Astrocyte of the hippocampus (primary cell): ENCODE measurements at regions not wholly inside any gene's neighbourhood (a gene's known extent, or its start where the extent isn't known, plus 50 kb on each side); places are given as distances from the start of the nearest gene placed in this dataset.

ENCODE experiments used
- DNase-seq: peaks from one replicate; pipeline ENCODE4 v3.0.0; 2011; ENCODE audit warnings: low read depth, low spot score

DNA sequence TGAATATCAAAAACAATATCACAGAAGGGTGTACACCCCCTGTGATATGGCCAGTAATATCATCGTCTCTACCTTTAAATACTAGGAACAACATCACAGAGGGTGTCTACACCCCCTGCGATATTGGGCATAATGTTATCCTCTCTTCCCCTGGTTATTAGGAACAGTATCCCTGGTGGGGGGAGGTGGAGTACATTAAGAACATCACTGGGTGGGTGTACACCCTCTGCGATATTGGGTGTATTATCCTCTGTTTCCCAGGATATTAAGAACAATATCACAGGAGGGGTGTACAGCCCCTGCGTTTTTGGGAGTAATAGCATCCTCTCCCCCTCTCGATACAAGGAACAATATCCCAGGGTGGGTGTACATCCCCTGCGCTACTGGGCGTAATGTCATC is 1932.8 kb downstream of the SUCLG1 start:
- no peak for DNase-seq

- DNase-seq = no peak
Observed at GRCh38 chr2:82525744-82526143, 1933.3 kb downstream of the SUCLG1 start.

GRCh38 chr2:82524826-82525225 is 1934.3 kb downstream of the SUCLG1 start:
- no peak for DNase-seq

DNA sequence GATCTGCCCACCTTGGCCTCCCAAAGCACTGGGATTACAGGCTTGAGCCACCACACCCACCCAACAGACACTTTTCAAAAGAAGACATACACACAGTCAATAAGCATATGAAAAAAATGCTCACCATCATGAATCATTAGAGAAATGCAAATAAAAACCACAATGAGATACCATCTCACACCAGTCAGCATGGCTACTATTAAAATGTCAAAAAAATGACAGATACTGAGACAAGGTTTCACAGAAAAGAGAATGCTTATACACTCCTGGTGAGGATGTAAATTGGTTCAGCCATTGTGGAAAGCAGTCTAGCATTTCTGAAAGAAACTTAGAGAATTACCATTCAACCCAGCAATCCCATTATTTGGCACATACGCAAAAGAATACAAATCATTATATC is 1947.2 kb downstream of the SUCLG1 start:
- DNase-seq = no peak

DNA sequence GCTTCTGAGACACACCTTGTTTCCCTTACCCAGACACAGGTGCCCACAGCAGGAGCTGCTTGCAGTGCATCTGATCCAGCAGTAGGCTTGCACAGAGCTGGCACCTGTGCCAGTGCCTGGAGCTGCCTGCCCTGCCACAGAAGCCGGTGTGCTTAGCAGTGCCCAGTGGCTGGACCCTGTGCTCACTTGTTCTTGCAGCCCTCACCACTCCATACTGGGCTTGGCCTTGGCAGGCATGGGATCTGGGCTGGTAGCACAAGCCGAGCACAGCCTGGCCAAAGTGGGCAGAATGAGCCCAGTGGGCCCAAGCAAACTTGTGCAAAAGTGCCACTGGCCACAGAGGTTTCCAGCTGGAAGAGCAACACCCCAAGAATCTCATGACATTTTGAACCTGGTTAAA is 1950.4 kb downstream of the SUCLG1 start:
- no peak for DNase-seq

- DNase-seq = no peak
Observed at GRCh38 chr2:82507657-82508056, 1951.4 kb downstream of the SUCLG1 start.

- no peak for DNase-seq
Observed at GRCh38 chr2:82501217-82501616, 1957.9 kb downstream of the SUCLG1 start.

DNA sequence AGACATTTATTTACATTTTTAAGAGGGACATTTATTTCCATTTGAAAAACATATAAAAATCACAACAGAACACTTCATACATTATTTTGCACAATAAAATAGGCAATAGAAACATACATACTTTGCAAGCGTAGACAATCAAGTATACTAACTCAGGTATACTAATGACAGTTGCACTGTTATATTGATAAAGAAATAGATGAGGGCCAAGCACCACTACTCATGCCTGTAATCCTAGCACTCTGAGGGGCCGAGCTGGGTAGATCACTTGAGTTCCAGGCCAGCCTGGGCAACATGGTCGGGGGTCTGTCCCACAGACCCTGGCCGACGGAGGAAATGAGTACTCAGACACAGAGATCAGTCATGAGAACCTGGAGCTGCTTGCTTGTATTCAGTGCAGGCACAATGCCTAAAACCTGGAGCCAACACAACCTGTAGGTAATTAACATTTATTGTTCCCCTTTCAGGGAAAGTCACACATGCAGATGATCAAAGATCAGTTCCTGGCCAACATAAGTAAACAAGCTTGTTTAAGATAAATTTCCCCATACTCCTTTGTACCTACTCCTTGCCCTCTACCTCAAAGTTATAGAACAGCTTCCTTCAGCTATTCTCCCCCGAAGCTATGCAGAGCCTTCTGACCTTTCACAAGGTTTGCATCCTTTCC is 1960.2 kb downstream of the SUCLG1 start:
- DNase-seq = no peak

- no peak for DNase-seq
Observed at GRCh38 chr2:82494739-82495138, 1964.3 kb downstream of the SUCLG1 start.

GRCh38 chr2:82491591-82491990 is 1967.5 kb downstream of the SUCLG1 start:
- no peak for DNase-seq

DNA sequence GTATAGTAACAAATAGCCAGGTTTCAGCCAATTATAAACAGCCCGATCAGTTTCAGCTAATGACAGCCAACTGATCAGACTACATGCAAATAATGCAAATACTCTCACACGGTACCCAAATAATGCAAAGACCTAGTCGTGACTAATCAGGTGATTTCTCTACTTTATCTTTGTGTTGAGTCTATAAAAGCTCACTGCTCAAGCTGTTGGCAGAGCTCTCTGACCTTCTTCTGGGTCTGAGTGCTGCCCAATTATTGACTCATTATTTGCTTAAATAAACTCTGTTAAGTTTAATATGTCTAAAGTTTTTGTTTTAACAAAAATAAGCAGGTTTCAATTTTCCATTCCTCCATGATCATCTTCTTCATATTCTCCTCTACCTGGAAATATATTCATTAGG is 1971.7 kb downstream of the SUCLG1 start:
- DNase-seq = no peak

DNA sequence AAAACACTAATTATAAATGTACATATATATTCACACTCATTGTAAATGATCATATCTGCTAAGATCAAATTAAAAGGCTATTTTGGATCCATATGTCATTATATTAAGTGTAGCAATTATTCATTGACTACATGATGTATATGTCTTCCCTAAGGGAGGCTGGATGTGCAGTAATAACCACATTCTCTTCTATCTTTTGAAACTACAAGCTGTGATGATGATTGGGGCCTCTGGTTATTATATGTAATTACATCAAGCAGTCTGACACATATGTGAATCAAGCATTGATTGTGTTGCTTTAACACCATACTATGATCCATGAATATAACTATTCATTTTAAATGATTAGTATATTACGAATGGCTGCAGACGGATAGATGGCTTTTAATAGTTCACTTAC is 1973.4 kb downstream of the SUCLG1 start:
- DNase-seq = no peak

DNA sequence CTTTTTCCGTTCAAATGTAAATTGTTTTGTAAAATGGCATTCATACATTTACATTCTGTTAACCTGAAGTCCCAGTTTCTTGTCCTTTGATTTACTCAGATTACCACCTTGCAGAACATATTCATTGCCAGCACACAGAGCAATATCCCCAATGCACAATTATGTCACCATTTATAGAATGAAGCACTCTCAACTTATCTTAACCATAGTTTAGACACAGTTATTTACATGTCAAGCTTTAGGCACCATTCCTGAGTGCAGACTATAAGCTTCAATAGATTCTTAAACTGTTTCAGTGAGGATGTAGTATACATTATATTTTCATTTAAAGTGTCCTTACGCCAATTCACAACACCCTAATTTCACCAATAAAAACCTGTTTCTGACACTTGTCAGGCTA is 1977.9 kb downstream of the SUCLG1 start:
- no peak for DNase-seq

DNA sequence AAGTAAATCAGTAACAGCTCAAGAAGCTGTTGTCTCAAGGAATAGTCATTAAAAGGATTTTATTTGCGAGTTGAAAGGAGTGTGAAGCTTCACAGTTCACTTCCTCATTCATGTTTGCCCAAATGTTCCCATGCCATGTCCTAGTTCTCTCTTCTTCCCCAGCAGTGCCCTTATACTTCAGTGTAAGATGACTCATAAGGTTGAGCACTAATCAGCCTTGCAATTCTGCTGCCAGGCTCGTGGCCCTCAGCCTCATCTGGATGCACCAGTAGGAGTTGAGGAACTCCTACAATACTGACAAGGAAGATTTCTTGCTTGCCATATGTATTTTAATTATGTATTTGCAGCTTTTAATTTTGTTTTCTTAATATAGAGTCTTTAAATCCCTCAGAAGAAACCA is 1980.4 kb downstream of the SUCLG1 start:
- DNase-seq = no peak

- DNase-seq = no peak
Observed at GRCh38 chr2:82476094-82476493, 1983.0 kb downstream of the SUCLG1 start.

- no peak for DNase-seq
Observed at GRCh38 chr2:82428251-82428650, 2030.8 kb downstream of the SUCLG1 start.

DNA sequence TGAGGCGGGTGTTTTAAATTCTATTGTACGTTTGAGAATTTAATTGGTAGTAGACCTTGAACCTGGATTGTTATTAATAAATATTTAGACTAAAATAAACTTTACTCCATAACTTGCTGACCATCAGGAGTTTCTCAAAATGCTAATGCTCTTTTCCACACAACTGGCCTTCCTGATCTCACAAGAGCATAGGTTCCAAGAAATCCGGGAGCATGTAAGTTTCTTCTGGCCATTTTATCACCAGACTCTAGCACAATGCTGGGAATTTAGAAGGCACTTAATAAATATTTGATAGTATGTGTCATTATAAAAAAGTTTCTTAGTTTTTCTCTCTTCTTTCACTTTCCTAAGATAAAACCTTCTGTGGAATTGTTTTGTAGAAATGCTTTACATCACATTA is 2047.1 kb downstream of the SUCLG1 start:
- no peak for DNase-seq

- DNase-seq = no peak
Observed at GRCh38 chr2:82411071-82411470, 2048.0 kb downstream of the SUCLG1 start.

DNA sequence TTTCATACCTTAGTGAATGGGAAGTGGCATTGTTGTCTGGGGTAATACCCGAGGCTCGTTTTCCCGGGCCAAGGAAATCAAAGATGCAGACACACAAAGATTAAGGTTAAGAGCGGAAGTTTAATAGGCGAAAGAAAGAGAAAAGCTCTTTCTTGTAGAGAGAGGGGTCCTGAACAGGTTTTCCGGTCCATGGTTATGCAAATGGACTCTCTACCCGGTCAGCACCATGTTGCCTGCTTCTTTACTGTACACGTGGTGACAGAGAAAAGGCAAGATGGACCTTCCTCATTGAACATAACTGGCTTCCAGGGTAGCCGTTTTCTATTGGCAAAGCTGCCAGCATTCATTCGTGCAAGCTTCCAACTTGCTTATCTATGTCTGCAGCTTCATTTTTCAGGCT is 2063.5 kb downstream of the SUCLG1 start:
- no peak for DNase-seq

GRCh38 chr2:82391386-82391785 is 2067.7 kb downstream of the SUCLG1 start:
- DNase-seq = no peak

DNA sequence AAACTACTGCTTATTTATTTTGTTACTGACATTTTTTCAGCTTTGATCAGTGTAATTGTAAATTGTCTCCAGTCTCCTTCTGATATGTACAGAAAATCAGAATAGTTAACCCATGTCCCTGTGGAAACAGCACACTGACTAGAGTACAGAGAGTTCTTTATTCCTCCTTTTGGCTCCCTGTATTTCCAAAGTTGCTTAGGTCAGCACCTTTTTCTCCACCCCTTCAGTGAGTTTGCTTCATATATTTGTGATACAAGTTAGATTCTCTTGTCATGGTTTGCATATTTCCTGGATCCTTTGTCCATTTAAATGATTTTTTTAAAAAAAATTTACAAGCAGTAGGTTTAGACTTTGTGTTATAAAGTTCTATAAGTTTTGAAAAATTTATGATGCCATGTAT is 2051.1 kb upstream of the LRRTM1 start:
- DNase-seq = no peak

GRCh38 chr2:82345910-82346309 is 2041.4 kb upstream of the LRRTM1 start:
- no peak for DNase-seq

GRCh38 chr2:82344670-82345069 is 2040.1 kb upstream of the LRRTM1 start:
- no peak for DNase-seq

DNA sequence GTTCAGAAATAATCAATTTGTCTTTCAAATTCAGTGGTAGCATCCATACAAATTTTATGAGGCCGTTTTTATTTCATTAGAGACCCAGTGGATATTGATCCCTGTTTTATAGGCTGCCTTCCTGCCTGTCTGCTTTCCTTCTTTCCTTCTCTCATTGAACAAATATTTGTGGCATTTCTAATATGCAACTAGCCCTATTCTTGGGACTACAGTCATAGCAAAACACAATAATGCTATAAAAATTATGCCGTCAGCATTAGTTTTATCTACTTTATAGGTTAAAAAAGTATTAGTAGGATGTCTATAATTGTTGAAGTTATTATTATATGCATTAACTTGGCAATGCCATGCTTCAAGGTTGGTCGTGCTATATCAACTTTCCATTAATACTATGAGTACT is 2037.8 kb upstream of the LRRTM1 start:
- DNase-seq = no peak
